GM23338 (cell line): ENCODE measurements at regions not wholly inside any gene's neighbourhood (a gene's known extent, or its start where the extent isn't known, plus 50 kb on each side); places are given as distances from the start of the nearest gene placed in this dataset.

Source experiments
- ATAC-seq: fragments of 200-7000 bp; cut with Tn5 transposase; 3 replicates; pipeline ENCODE4 v1.9.1; 2020
- DNase-seq: peaks from one replicate; pipeline ENCODE4 v3.0.0-alpha.2; 2015; ENCODE audit warnings: low spot score
- H2AFZ ChIP-seq: fragments of 200-600 bp; sonication (generic); 2 replicates; pipeline ENCODE4 v1.8.0; 2016; ENCODE audit warnings: antibody characterized with exemption, mild to moderate bottlenecking, moderate library complexity
- H3F3A ChIP-seq: fragments of 200-600 bp; sonication (generic); replicated peaks from 2 replicates; pipeline ENCODE4 v1.8.0; 2017; ENCODE audit warnings: antibody characterized with exemption, mixed run types, low read depth
- H3K27ac ChIP-seq: fragments of 200-600 bp; sonication (generic); 2 replicates; pipeline ENCODE4 v1.6.1; 2016; ENCODE audit warnings: low read depth
- H3K27me3 ChIP-seq: fragments of 200-600 bp; sonication (generic); 2 replicates; pipeline ENCODE4 v1.8.0; 2016; ENCODE audit warnings: mild to moderate bottlenecking, mixed run types, moderate library complexity; ENCODE audit not compliant: insufficient read depth
- H3K36me3 ChIP-seq: fragments of 200-600 bp; sonication (generic); 2 replicates; pipeline ENCODE4 v1.8.0; 2016; ENCODE audit warnings: mild to moderate bottlenecking; ENCODE audit not compliant: insufficient read depth
- H3K4me1 ChIP-seq: fragments of 200-600 bp; sonication (generic); 2 replicates; pipeline ENCODE4 v1.8.0; 2016; ENCODE audit warnings: mild to moderate bottlenecking, moderate library complexity; ENCODE audit not compliant: insufficient read depth
- H3K4me2 ChIP-seq: fragments of 200-600 bp; sonication (generic); 2 replicates; pipeline ENCODE4 v1.7.1; 2017; ENCODE audit warnings: mixed run types
- H3K4me3 ChIP-seq: fragments of 200-600 bp; sonication (generic); 2 replicates; pipeline ENCODE4 v1.6.1; 2016; ENCODE audit warnings: mixed run types
- H3K79me2 ChIP-seq: fragments of 200-600 bp; sonication (generic); replicated peaks from 2 replicates; pipeline ENCODE4 v1.8.0; 2017; ENCODE audit warnings: mild to moderate bottlenecking; ENCODE audit not compliant: insufficient read depth
- H3K9me2 ChIP-seq: fragments of 200-600 bp; sonication (generic); 2 replicates; pipeline ENCODE4 v1.8.0; 2017; ENCODE audit not compliant: insufficient read depth
- H4K20me1 ChIP-seq: fragments of 200-600 bp; sonication (generic); replicated peaks from 2 replicates; pipeline ENCODE4 v1.8.0; 2017; ENCODE audit warnings: mild to moderate bottlenecking; ENCODE audit not compliant: insufficient read depth
- H3K27ac Mint-ChIP-seq: 2 replicates; pipeline ENCODE4 v1.8.0; 2020; ENCODE audit warnings: inconsistent platforms, mild to moderate bottlenecking, moderate library complexity, mixed read lengths
- H3K27me3 Mint-ChIP-seq: 3 replicates; pipeline ENCODE4 v1.8.0; 2022; ENCODE audit warnings: low read depth, mild to moderate bottlenecking, moderate library complexity, mixed read lengths, inconsistent platforms; ENCODE audit not compliant: insufficient read depth, poor library complexity
- H3K36me3 Mint-ChIP-seq: 3 replicates; pipeline ENCODE4 v1.8.0; 2021; ENCODE audit warnings: low read depth, mild to moderate bottlenecking, inconsistent platforms, moderate library complexity, mixed read lengths
- H3K4me1 Mint-ChIP-seq: 3 replicates; pipeline ENCODE4 v1.8.0; 2020; ENCODE audit warnings: mild to moderate bottlenecking, inconsistent platforms, mixed read lengths
- H3K4me3 Mint-ChIP-seq: 3 replicates; pipeline ENCODE4 v1.8.0; 2021; ENCODE audit warnings: moderate library complexity, mild to moderate bottlenecking, inconsistent platforms, mixed read lengths
- H3K9me3 Mint-ChIP-seq: 3 replicates; pipeline ENCODE4 v1.8.0; 2020; ENCODE audit warnings: moderate library complexity, mild to moderate bottlenecking, inconsistent platforms, mixed read lengths
- CREB1 ChIP-seq: fragments of 250-450 bp; sonication (Bioruptor Pico); IDR thresholded peaks from 2 replicates; pipeline ENCODE4 v1.5.0; 2020; ENCODE audit warnings: low read depth, mild to moderate bottlenecking, moderate library complexity
- EZH2 ChIP-seq: fragments of 200-600 bp; sonication (generic); IDR thresholded peaks from one replicate; pipeline ENCODE4 v1.8.0; 2017; ENCODE audit warnings: antibody characterized with exemption, mild to moderate bottlenecking, low read depth; ENCODE audit not compliant: unreplicated experiment
- EZH2phosphoT487 ChIP-seq: fragments of 200-600 bp; sonication (generic); IDR thresholded peaks from one replicate; pipeline ENCODE4 v1.8.1; 2018; ENCODE audit warnings: antibody characterized with exemption; ENCODE audit not compliant: unreplicated experiment
- NANOG ChIP-seq: IDR thresholded peaks from 2 replicates; pipeline ENCODE4 v1.6.1; 2016; ENCODE audit warnings: antibody characterized with exemption, borderline replicate concordance
- POLR2AphosphoS5 ChIP-seq: IDR thresholded peaks from 2 replicates; pipeline ENCODE4 v1.6.1; 2016; ENCODE audit warnings: antibody characterized with exemption, low read depth
- STAT1 ChIP-seq: IDR thresholded peaks from one replicate; pipeline ENCODE4 v1.6.1; 2016; ENCODE audit warnings: antibody characterized with exemption; ENCODE audit not compliant: unreplicated experiment
- ZNF114 ChIP-seq: fragments of 250-450 bp; sonication (Bioruptor Pico); IDR thresholded peaks from 2 replicates; pipeline ENCODE4 v1.5.0; 2020; ENCODE audit warnings: mild to moderate bottlenecking, moderate library complexity
- ZNF331 ChIP-seq: fragments of 250-450 bp; sonication (Bioruptor Pico); IDR thresholded peaks from 2 replicates; pipeline ENCODE4 v1.5.0; 2020; ENCODE audit warnings: low read depth, mild to moderate bottlenecking, moderate library complexity
- TF ChIP-seq, protein P1 (sequence below): IDR thresholded peaks from one replicate; pipeline ENCODE4 v1.6.1; 2018; ENCODE audit warnings: antibody characterized with exemption; ENCODE audit not compliant: unreplicated experiment
- TF ChIP-seq, protein P2 (sequence below): fragments of 250-450 bp; sonication (Bioruptor Pico); IDR thresholded peaks from 2 replicates; pipeline ENCODE4 v1.5.0; 2020; ENCODE audit warnings: mild to moderate bottlenecking, moderate library complexity
- TF ChIP-seq, protein P3 (sequence below): IDR thresholded peaks from 2 replicates; pipeline ENCODE4 v1.6.1; 2016; ENCODE audit warnings: antibody characterized with exemption

DNA sequence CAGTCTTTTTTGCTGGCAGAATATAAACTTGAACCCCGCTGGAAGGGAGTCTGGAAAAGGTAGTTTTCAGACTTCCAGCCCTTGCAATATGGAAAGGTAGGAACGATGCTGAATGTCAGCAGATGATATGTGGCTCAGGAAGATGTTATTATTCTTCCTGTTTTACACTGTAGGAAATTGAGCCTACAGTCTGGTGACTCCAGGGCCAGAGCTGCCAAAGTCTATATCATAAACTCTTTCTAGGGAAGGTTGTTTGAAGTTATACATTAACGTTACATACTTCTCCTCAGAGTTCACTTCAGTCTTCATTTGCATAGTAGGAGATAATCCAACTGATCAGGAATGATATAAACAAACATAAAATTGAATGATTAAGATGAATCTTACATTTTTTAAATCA lies 141.3 kb downstream of the FAT4 start:
- Mint-ChIP-seq H3K9me3 (no peaks in the 10 kb centered on the region), H3K27me3 (no peaks in the 10 kb centered on the region), H3K4me3 (no peak overlapping the region), H3K4me1 (peaks cover 2% of the 10 kb centered on the region; the same call in 2 of the 3 replicates), H3K36me3 (no peaks in the 10 kb centered on the region), H3K27ac (no peak overlapping the region)
- H4K20me1 ChIP-seq = no peaks in the 10 kb centered on the region
- H3K27me3 ChIP-seq = no peaks in the 10 kb centered on the region
- H3K27ac ChIP-seq = no peak overlapping the region
- H3K9me2 ChIP-seq = no peaks in the 10 kb centered on the region
- H3K79me2 ChIP-seq = no peaks in the 10 kb centered on the region
- no peaks in the 10 kb centered on the region for H3K36me3 ChIP-seq
- ATAC-seq = no peak
- TF ChIP-seq STAT1 (no peak), ZNF114 (CRISPR knock-in tag) (no peak), POLR2AphosphoS5 (no peak), EZH2phosphoT487 (no peak), ZNF331 (no peak), CREB1 (no peak), EZH2 (no peak), NANOG (no peak)
- TF ChIP-seq, protein P1, sequence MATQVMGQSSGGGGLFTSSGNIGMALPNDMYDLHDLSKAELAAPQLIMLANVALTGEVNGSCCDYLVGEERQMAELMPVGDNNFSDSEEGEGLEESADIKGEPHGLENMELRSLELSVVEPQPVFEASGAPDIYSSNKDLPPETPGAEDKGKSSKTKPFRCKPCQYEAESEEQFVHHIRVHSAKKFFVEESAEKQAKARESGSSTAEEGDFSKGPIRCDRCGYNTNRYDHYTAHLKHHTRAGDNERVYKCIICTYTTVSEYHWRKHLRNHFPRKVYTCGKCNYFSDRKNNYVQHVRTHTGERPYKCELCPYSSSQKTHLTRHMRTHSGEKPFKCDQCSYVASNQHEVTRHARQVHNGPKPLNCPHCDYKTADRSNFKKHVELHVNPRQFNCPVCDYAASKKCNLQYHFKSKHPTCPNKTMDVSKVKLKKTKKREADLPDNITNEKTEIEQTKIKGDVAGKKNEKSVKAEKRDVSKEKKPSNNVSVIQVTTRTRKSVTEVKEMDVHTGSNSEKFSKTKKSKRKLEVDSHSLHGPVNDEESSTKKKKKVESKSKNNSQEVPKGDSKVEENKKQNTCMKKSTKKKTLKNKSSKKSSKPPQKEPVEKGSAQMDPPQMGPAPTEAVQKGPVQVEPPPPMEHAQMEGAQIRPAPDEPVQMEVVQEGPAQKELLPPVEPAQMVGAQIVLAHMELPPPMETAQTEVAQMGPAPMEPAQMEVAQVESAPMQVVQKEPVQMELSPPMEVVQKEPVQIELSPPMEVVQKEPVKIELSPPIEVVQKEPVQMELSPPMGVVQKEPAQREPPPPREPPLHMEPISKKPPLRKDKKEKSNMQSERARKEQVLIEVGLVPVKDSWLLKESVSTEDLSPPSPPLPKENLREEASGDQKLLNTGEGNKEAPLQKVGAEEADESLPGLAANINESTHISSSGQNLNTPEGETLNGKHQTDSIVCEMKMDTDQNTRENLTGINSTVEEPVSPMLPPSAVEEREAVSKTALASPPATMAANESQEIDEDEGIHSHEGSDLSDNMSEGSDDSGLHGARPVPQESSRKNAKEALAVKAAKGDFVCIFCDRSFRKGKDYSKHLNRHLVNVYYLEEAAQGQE = no peak
- TF ChIP-seq, protein P2, sequence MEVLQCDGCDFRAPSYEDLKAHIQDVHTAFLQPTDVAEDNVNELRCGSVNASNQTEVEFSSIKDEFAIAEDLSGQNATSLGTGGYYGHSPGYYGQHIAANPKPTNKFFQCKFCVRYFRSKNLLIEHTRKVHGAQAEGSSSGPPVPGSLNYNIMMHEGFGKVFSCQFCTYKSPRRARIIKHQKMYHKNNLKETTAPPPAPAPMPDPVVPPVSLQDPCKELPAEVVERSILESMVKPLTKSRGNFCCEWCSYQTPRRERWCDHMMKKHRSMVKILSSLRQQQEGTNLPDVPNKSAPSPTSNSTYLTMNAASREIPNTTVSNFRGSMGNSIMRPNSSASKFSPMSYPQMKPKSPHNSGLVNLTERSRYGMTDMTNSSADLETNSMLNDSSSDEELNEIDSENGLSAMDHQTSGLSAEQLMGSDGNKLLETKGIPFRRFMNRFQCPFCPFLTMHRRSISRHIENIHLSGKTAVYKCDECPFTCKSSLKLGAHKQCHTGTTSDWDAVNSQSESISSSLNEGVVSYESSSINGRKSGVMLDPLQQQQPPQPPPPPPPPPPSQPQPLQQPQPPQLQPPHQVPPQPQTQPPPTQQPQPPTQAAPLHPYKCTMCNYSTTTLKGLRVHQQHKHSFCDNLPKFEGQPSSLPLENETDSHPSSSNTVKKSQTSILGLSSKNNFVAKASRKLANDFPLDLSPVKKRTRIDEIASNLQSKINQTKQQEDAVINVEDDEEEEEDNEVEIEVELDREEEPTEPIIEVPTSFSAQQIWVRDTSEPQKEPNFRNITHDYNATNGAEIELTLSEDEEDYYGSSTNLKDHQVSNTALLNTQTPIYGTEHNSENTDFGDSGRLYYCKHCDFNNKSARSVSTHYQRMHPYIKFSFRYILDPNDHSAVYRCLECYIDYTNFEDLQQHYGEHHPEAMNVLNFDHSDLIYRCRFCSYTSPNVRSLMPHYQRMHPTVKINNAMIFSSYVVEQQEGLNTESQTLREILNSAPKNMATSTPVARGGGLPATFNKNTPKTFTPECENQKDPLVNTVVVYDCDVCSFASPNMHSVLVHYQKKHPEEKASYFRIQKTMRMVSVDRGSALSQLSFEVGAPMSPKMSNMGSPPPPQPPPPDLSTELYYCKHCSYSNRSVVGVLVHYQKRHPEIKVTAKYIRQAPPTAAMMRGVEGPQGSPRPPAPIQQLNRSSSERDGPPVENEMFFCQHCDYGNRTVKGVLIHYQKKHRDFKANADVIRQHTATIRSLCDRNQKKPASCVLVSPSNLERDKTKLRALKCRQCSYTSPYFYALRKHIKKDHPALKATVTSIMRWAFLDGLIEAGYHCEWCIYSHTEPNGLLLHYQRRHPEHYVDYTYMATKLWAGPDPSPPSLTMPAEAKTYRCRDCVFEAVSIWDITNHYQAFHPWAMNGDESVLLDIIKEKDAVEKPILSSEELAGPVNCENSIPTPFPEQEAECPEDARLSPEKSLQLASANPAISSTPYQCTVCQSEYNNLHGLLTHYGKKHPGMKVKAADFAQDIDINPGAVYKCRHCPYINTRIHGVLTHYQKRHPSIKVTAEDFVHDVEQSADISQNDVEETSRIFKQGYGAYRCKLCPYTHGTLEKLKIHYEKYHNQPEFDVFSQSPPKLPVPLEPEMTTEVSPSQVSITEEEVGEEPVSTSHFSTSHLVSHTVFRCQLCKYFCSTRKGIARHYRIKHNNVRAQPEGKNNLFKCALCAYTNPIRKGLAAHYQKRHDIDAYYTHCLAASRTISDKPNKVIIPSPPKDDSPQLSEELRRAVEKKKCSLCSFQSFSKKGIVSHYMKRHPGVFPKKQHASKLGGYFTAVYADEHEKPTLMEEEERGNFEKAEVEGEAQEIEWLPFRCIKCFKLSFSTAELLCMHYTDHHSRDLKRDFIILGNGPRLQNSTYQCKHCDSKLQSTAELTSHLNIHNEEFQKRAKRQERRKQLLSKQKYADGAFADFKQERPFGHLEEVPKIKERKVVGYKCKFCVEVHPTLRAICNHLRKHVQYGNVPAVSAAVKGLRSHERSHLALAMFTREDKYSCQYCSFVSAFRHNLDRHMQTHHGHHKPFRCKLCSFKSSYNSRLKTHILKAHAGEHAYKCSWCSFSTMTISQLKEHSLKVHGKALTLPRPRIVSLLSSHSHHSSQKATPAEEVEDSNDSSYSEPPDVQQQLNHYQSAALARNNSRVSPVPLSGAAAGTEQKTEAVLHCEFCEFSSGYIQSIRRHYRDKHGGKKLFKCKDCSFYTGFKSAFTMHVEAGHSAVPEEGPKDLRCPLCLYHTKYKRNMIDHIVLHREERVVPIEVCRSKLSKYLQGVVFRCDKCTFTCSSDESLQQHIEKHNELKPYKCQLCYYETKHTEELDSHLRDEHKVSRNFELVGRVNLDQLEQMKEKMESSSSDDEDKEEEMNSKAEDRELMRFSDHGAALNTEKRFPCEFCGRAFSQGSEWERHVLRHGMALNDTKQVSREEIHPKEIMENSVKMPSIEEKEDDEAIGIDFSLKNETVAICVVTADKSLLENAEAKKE = no peak
- TF ChIP-seq, protein P3, sequence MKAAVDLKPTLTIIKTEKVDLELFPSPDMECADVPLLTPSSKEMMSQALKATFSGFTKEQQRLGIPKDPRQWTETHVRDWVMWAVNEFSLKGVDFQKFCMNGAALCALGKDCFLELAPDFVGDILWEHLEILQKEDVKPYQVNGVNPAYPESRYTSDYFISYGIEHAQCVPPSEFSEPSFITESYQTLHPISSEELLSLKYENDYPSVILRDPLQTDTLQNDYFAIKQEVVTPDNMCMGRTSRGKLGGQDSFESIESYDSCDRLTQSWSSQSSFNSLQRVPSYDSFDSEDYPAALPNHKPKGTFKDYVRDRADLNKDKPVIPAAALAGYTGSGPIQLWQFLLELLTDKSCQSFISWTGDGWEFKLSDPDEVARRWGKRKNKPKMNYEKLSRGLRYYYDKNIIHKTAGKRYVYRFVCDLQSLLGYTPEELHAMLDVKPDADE = no peak
- no peak for DNase-seq
- no peaks in the 10 kb centered on the region for H3K4me1 ChIP-seq
- no peak overlapping the region for H3K4me3 ChIP-seq
- no peak overlapping the region; the same call in 1 of the 2 replicates for H2AFZ ChIP-seq
- no peaks in the 10 kb centered on the region for H3F3A ChIP-seq
- no peak overlapping the region for H3K4me2 ChIP-seq
